ENCODE measurements at regions not wholly inside any gene's neighbourhood (a gene's known extent, or its start where the extent isn't known, plus 50 kb on each side); places are given as distances from the start of the nearest gene placed in this dataset.

GRCh38 chr9:87125819-87126218 lies 178.5 kb upstream of the GAS1 start:
- Mint-ChIP-seq H3K4me1 (no peaks in the 10 kb centered on the region), H3K4me3 (no peak overlapping the region), H3K27ac (no peak overlapping the region), H3K9me3 (peaks cover 6% of the 10 kb centered on the region; the same call in 2 of the 3 replicates), H3K36me3 (ENCODE audit: low read depth) (peaks cover 3% of the 10 kb centered on the region; the same call in 1 of the 3 replicates), H3K27me3 (ENCODE audit: insufficient read depth, low read depth, poor library complexity) (no peaks in the 10 kb centered on the region)
- Histone ChIP-seq H3F3A (replicated peaks; ENCODE audit: low read depth) (no peaks in the 10 kb centered on the region), H3K9me2 (ENCODE audit: insufficient read depth) (no peaks in the 10 kb centered on the region), H3K4me3 (no peak overlapping the region), H3K79me2 (replicated peaks; ENCODE audit: insufficient read depth) (no peaks in the 10 kb centered on the region), H2AFZ (no peak overlapping the region), H3K4me2 (no peak overlapping the region), H3K36me3 (ENCODE audit: insufficient read depth) (no peaks in the 10 kb centered on the region), H4K20me1 (replicated peaks; ENCODE audit: insufficient read depth) (no peaks in the 10 kb centered on the region), H3K27ac (ENCODE audit: low read depth) (no peak overlapping the region), H3K27me3 (ENCODE audit: insufficient read depth) (no peaks in the 10 kb centered on the region), H3K4me1 (ENCODE audit: insufficient read depth) (no peaks in the 10 kb centered on the region)
- no peak for DNase-seq (ENCODE audit: low spot score)
- ATAC-seq = no peak
- TF ChIP-seq ZNF331 (CRISPR knock-in tag; IDR thresholded peaks at IDR 0.05; ENCODE audit: low read depth) = no peak
- no peak for TF ChIP-seq NANOG (IDR thresholded peaks at IDR 0.05; ENCODE audit: borderline replicate concordance)
- no peak for TF ChIP-seq CREB1 (CRISPR knock-in tag; IDR thresholded peaks at IDR 0.05; ENCODE audit: low read depth)
- no peak for TF ChIP-seq ETS1 (IDR thresholded peaks at IDR 0.05)
- no peak for TF ChIP-seq ZNF462 (CRISPR knock-in tag; IDR thresholded peaks at IDR 0.05)
- no peak for TF ChIP-seq STAT1 (IDR thresholded peaks at IDR 0.05; ENCODE audit: unreplicated experiment)
- TF ChIP-seq JUNB (IDR thresholded peaks at IDR 0.05; ENCODE audit: unreplicated experiment) = no peak
- TF ChIP-seq EZH2 (IDR thresholded peaks at IDR 0.05; ENCODE audit: low read depth, unreplicated experiment) = no peak
- no peak for TF ChIP-seq REST (IDR thresholded peaks at IDR 0.05; ENCODE audit: unreplicated experiment)
- TF ChIP-seq EZH2phosphoT487 (IDR thresholded peaks at IDR 0.05; ENCODE audit: unreplicated experiment) = no peak
- no peak for TF ChIP-seq POLR2AphosphoS5 (IDR thresholded peaks at IDR 0.05; ENCODE audit: low read depth)
